ENCODE measurements at regions not wholly inside any gene's neighbourhood (a gene's known extent, or its start where the extent isn't known, plus 50 kb on each side); places are given as distances from the start of the nearest gene placed in this dataset.

GRCh38 chrX:93419642-93420041 lies 253.7 kb downstream of the NAP1L3 start:
- TF ChIP-seq CTCF (IDR thresholded peaks at IDR 0.05) (no peak), POLR2A (IDR thresholded peaks at IDR 0.05) (no peak)

All from ovary (tissue), 3 donors.